ENCODE measurements at regions not wholly inside any gene's neighbourhood (a gene's known extent, or its start where the extent isn't known, plus 50 kb on each side); places are given as distances from the start of the nearest gene placed in this dataset.

GRCh38 chr16:85181739-85182129, 69.5 kb upstream of the CIBAR2 start (continued):
- TF ChIP-seq ZNF281 (CRISPR knock-in tag; IDR thresholded peaks at IDR 0.05; ENCODE audit: borderline replicate concordance) (peak; percentile 27; the same call in 1 of the 2 replicates), ASH2L (IDR thresholded peaks at IDR 0.05; ENCODE audit: insufficient read length, low read depth, low read length) (no peak), ZNF10 (CRISPR knock-in tag; IDR thresholded peaks at IDR 0.05; ENCODE audit: borderline replicate concordance, low read depth) (no peak), NFE2L1 (CRISPR knock-in tag; IDR thresholded peaks at IDR 0.05; ENCODE audit: borderline replicate concordance) (no peak), MTF1 (CRISPR knock-in tag; IDR thresholded peaks at IDR 0.05) (no peak), NFRKB (IDR thresholded peaks at IDR 0.05) (no peak), GATA4 (IDR thresholded peaks at IDR 0.05; ENCODE audit: borderline replicate concordance, low read depth) (no peak), ZNF652 (CRISPR knock-in tag; IDR thresholded peaks at IDR 0.05; ENCODE audit: borderline replicate concordance, low read depth) (no peak), FOSL2 (CRISPR knock-in tag; IDR thresholded peaks at IDR 0.05) (peak; percentile 25; the same call in 1 of the 2 replicates), ZBTB1 (CRISPR knock-in tag; IDR thresholded peaks at IDR 0.05; ENCODE audit: borderline replicate concordance) (no peak), XBP1 (CRISPR knock-in tag; IDR thresholded peaks at IDR 0.05) (no peak), ISL2 (CRISPR knock-in tag; IDR thresholded peaks at IDR 0.05) (peak; percentile 51; the same call in 1 of the 2 replicates), ZNF550 (CRISPR knock-in tag; IDR thresholded peaks at IDR 0.05; ENCODE audit: borderline replicate concordance) (no peak), HDAC2 (CRISPR knock-in tag; IDR thresholded peaks at IDR 0.05) (peak; percentile 84), PBX3 (CRISPR knock-in tag; IDR thresholded peaks at IDR 0.05; ENCODE audit: borderline replicate concordance) (no peak), CTCF (CRISPR knock-in tag; IDR thresholded peaks at IDR 0.05) (peak; percentile 58), ZNF710 (CRISPR knock-in tag; IDR thresholded peaks at IDR 0.05; ENCODE audit: borderline replicate concordance) (peak; percentile 52; the same call in 1 of the 2 replicates), BATF2 (CRISPR knock-in tag; IDR thresholded peaks at IDR 0.05) (no peak), ZNF280B (CRISPR knock-in tag; IDR thresholded peaks at IDR 0.05; ENCODE audit: borderline replicate concordance) (0 out of 2 replicates have a peak, but pooled peaks have one; percentile 72)
